ENCODE measurements at regions not wholly inside any gene's neighbourhood (a gene's known extent, or its start where the extent isn't known, plus 50 kb on each side); places are given as distances from the start of the nearest gene placed in this dataset.

DNA sequence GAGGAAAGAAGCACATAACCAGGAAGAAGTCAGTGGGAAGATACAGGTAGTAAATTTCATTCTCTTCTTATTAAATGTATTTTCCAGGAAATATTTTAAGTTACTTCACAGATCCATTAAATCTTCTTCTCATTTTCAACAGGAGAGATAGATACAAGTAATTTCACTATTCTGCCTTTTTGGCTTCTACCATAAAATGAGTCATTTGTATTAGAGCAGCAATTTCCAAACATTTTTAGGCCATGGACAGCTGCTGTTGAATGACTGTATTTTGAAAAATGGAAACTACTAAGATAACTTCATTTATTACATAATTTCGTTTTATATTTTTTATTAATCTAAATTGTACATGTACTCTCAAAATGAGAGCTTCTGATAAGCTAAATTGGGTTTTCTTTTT is 809.6 kb upstream of the API5 start:
- WGBS, 2 donors = 8 to 10% methylated on average over 1 of the region's 1 CpG
- Histone ChIP-seq H3K27me3 (no peaks in the 10 kb centered on the region), H3K4me3 (no peak overlapping the region), H3K27ac (no peak overlapping the region), H3K9me3 (no peaks in the 10 kb centered on the region), H3K4me1 (no peaks in the 10 kb centered on the region), H3K36me3 (no peaks in the 10 kb centered on the region)
- ATAC-seq (no peak), DNase-seq (no peak), FAIRE-seq (no peak)
- intact Hi-C loops (cut with DNase I) = no loop called here
- TF ChIP-seq, protein P1, sequence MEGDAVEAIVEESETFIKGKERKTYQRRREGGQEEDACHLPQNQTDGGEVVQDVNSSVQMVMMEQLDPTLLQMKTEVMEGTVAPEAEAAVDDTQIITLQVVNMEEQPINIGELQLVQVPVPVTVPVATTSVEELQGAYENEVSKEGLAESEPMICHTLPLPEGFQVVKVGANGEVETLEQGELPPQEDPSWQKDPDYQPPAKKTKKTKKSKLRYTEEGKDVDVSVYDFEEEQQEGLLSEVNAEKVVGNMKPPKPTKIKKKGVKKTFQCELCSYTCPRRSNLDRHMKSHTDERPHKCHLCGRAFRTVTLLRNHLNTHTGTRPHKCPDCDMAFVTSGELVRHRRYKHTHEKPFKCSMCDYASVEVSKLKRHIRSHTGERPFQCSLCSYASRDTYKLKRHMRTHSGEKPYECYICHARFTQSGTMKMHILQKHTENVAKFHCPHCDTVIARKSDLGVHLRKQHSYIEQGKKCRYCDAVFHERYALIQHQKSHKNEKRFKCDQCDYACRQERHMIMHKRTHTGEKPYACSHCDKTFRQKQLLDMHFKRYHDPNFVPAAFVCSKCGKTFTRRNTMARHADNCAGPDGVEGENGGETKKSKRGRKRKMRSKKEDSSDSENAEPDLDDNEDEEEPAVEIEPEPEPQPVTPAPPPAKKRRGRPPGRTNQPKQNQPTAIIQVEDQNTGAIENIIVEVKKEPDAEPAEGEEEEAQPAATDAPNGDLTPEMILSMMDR (IDR thresholded peaks at IDR 0.05) = no peak

DNA sequence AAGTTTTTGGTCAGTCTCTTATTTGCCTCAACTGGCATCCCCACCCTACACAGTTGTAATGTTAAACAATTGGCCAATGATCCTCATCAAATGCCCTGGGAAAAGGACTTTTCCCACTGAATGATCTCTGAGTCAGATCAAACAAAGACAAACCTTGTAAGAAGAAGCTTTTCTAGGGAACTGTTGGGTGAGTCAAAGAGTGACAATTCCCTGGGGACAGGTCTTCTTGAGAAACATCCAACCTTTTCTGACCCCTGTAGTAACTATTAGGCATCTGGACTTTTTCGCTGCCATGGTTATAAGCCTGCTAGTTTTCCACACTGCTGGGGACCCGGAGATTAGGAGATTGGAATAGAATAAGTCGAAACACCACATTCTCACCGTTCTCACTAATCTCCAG is 789.8 kb upstream of the API5 start:
- Histone ChIP-seq H3K9me3 (no peaks in the 10 kb centered on the region), H3K4me3 (no peak overlapping the region), H3K27me3 (no peaks in the 10 kb centered on the region), H3K4me1 (no peaks in the 10 kb centered on the region), H3K36me3 (no peaks in the 10 kb centered on the region), H3K27ac (no peak overlapping the region)
- intact Hi-C loops (cut with DNase I) = loop anchor here in 1 of 3 donors (10.0 kb wide), 1 partner anchor 1057 kb away; no protein-coding TSS in a partner anchor
- DNase-seq = no peak
- ATAC-seq = no peak
- FAIRE-seq = no peak
- WGBS, 2 donors = 55 to 72% methylated on average over 4 of the region's 4 CpGs
- TF ChIP-seq, protein P1 (IDR thresholded peaks at IDR 0.05) = no peak

DNA sequence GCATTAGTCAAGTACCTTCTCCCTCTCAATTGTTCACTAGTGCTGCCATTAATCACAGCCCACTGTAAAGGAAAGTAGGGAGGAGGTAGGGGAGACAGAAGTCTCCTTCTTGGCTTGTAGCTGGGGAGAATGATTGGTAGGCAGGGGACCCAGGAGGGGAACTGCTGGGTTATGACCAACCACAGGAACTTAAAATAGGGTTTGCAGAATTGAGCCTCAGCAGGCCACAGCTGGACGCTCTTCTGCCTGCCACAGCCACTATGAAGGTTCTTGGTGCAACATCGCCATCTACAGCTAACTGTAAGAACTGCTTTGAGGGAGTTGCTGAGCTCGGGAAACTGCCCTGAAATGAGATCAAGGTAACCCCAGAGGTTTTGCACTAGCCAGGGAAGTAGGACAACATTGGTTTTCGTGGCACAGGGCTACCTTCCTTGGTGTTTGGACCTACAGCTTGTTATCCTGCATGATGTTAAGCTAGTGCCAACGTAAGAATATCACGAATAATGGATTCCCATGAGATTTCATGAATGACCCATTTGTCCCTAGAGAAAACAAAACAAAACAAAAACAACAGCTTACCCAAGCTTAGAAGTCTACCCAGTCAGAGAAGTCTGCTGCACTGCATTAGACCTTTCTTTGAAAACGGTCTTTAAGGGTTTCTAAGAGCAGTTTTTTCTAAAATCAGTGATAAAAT is 787.1 kb upstream of the API5 start:
- TF ChIP-seq, protein P1 (IDR thresholded peaks at IDR 0.05) = peak; percentile 58 to 83 (median 74)
- 3 to 4% methylated on average over 7 of the region's 7 CpGs for WGBS, 2 donors
- H3K27ac ChIP-seq = no peak overlapping the region
- no peaks in the 10 kb centered on the region for H3K4me1 ChIP-seq
- ATAC-seq (peak; percentile 46 to 90 (median 88)), FAIRE-seq (no peak), DNase-seq (peak in 5 of 6 donors; percentile 20 to 65 (median 25))
- intact Hi-C loops (cut with DNase I) = loop anchor here in 1 of 3 donors (10.0 kb wide), 1 partner anchor 1060 kb away; no protein-coding TSS in a partner anchor
- no peaks in the 10 kb centered on the region for H3K9me3 ChIP-seq
- H3K36me3 ChIP-seq = no peaks in the 10 kb centered on the region
- no peak overlapping the region for H3K4me3 ChIP-seq
- H3K27me3 ChIP-seq = no peaks in the 10 kb centered on the region

DNA sequence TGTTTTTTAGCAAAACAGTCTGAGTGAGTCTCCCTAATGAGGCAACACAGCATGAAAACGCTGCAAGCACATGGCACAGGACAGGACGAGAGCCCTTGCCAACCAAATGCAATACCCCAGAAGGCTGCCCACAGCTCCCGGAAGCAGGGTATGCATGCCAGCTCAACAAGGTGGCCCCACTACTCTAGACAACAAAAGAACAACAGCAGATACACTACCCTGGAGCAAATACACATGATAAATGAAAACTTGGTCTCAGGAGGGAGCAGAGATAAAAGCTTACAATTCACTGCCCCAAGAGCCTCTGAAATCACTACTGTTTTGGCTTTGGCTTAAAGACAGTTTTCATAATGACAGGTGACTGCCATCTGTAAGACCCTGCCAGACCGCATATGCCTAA is 785.4 kb upstream of the API5 start:
- H3K27ac ChIP-seq = no peak overlapping the region
- DNase-seq (no peak), ATAC-seq (no peak), FAIRE-seq (no peak)
- no peaks in the 10 kb centered on the region for H3K9me3 ChIP-seq
- no peaks in the 10 kb centered on the region for H3K4me1 ChIP-seq
- intact Hi-C loops (cut with DNase I) = loop anchor here in 1 of 3 donors (10.0 kb wide), 1 partner anchor 1062 kb away; no protein-coding TSS in a partner anchor
- no peak overlapping the region for H3K4me3 ChIP-seq
- 27 to 39% methylated on average over 4 of the region's 4 CpGs for WGBS, 2 donors
- H3K36me3 ChIP-seq = no peaks in the 10 kb centered on the region
- H3K27me3 ChIP-seq = no peaks in the 10 kb centered on the region
- TF ChIP-seq, protein P1 (IDR thresholded peaks at IDR 0.05) = no peak

DNA sequence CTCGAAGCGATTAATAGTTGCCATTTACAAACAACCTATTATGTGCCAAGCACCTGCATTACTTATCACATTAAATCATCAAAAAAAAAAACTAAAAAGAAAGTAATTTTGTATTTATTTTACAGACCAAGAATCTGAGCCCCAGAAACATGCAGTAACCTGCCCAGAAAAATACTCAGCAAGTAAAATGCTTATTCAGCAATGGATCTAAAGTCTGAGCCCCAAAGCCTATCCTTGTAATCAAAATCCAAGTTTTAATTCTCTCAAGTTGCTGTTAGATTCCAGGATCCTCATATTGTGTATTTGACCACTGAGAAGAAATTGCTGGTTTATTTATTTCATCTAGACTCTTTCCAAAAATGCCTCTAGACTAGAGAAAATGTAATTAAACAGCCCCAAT is 783.3 kb upstream of the API5 start:
- ATAC-seq (no peak), FAIRE-seq (no peak), DNase-seq (no peak)
- TF ChIP-seq, protein P1 (IDR thresholded peaks at IDR 0.05) = no peak
- no peaks in the 10 kb centered on the region for H3K9me3 ChIP-seq
- H3K27ac ChIP-seq = no peak overlapping the region
- no peaks in the 10 kb centered on the region for H3K27me3 ChIP-seq
- H3K36me3 ChIP-seq = no peaks in the 10 kb centered on the region
- WGBS, 2 donors = 58 to 78% methylated on average over 2 of the region's 2 CpGs
- no peaks in the 10 kb centered on the region for H3K4me1 ChIP-seq
- intact Hi-C loops (cut with DNase I) = loop anchor here in 1 of 3 donors (10.0 kb wide), 1 partner anchor 1064 kb away; no protein-coding TSS in a partner anchor
- no peak overlapping the region for H3K4me3 ChIP-seq
